ENCODE measurements at regions not wholly inside any gene's neighbourhood (a gene's known extent, or its start where the extent isn't known, plus 50 kb on each side); places are given as distances from the start of the nearest gene placed in this dataset.

- no peak overlapping the region for H4K12ac ChIP-seq (ENCODE audit: low read depth, low read length)
- H2BK120ac ChIP-seq (ENCODE audit: insufficient read depth, low read length, poor library complexity): peak overlapping the region; percentile 29
- no peak overlapping the region for H3K27ac ChIP-seq (ENCODE audit: low read depth, low read length)
- no peak overlapping the region for H3K4me2 ChIP-seq (ENCODE audit: low read length)
- no peak overlapping the region for H3K23ac ChIP-seq (ENCODE audit: low read length)
- no CpG with 5 or more reads among the region's 1 CpG for WGBS (ENCODE audit: extremely low coverage, insufficient coverage, insufficient read length)
- no peaks in the 10 kb centered on the region for H3K9me3 ChIP-seq (ENCODE audit: insufficient read depth, low read depth, low read length)
- H2BK5ac ChIP-seq (ENCODE audit: low read depth, low read length, poor library complexity): no peak overlapping the region
- no peak overlapping the region for H3K4ac ChIP-seq (ENCODE audit: low read depth, low read length)
- H4K8ac ChIP-seq (ENCODE audit: low read depth, low read length): no peak overlapping the region
- H3K4me1 ChIP-seq (ENCODE audit: control insufficient read depth in 1 of 2, insufficient read depth in 2 of 2, low read length in 2 of 2): peaks cover 6 to 13% of the 10 kb centered on the region in 2 experiments
- no peak overlapping the region for H3K14ac ChIP-seq (ENCODE audit: low read length)
- H2AK5ac ChIP-seq (ENCODE audit: low read length): no peak overlapping the region
- no peak overlapping the region for H2AFZ ChIP-seq (ENCODE audit: insufficient read depth, low read length, poor library complexity)
- H3K79me1 ChIP-seq (ENCODE audit: low read length): peaks cover 3% of the 10 kb centered on the region
- DNase-seq: peak; percentile 34 to 87
- no peaks in the 10 kb centered on the region for H3K79me2 ChIP-seq (ENCODE audit: control insufficient read depth, insufficient read depth, low read length, poor library complexity)
- no peak overlapping the region for H2BK12ac ChIP-seq (ENCODE audit: low read length)
- no peak overlapping the region for H3K4me3 ChIP-seq (ENCODE audit: low read depth, low read length)
- peak overlapping the region; percentile 20 for H4K91ac ChIP-seq (ENCODE audit: low read depth, low read length)
- no peak overlapping the region for H3K18ac ChIP-seq (ENCODE audit: low read length)
- H3K36me3 ChIP-seq (ENCODE audit: control insufficient read depth in 1 of 2, insufficient read depth in 2 of 2, low read length in 2 of 2): no peaks in the 10 kb centered on the region
- H3K27me3 ChIP-seq (ENCODE audit: insufficient read depth, low read length): no peaks in the 10 kb centered on the region
- H3K9ac ChIP-seq (ENCODE audit: low read length): no peak overlapping the region
Observed at GRCh38 chr5:112640546-112640945, 97.1 kb upstream of the APC start.

- H2AFZ ChIP-seq (ENCODE audit: insufficient read depth, low read length, poor library complexity): no peak overlapping the region
- no peak overlapping the region for H3K4me2 ChIP-seq (ENCODE audit: low read length)
- H3K18ac ChIP-seq (ENCODE audit: low read length): no peak overlapping the region
- no peak overlapping the region for H4K12ac ChIP-seq (ENCODE audit: low read depth, low read length)
- no peaks in the 10 kb centered on the region for H3K27me3 ChIP-seq (ENCODE audit: insufficient read depth, low read length)
- no peaks in the 10 kb centered on the region for H3K79me2 ChIP-seq (ENCODE audit: control insufficient read depth, insufficient read depth, low read length, poor library complexity)
- peak overlapping the region; percentile 29 for H2BK120ac ChIP-seq (ENCODE audit: insufficient read depth, low read length, poor library complexity)
- no peaks in the 10 kb centered on the region for H3K9me3 ChIP-seq (ENCODE audit: insufficient read depth, low read depth, low read length)
- H2AK5ac ChIP-seq (ENCODE audit: low read length): no peak overlapping the region
- H3K4me3 ChIP-seq (ENCODE audit: low read depth, low read length): no peak overlapping the region
- WGBS (ENCODE audit: extremely low coverage, insufficient coverage, insufficient read length): no CpG with 5 or more reads among the region's 4 CpGs
- H3K9ac ChIP-seq (ENCODE audit: low read length): no peak overlapping the region
- H3K36me3 ChIP-seq (ENCODE audit: control insufficient read depth in 1 of 2, insufficient read depth in 2 of 2, low read length in 2 of 2): no peaks in the 10 kb centered on the region
- H4K8ac ChIP-seq (ENCODE audit: low read depth, low read length): no peak overlapping the region
- no peak overlapping the region for H2BK5ac ChIP-seq (ENCODE audit: low read depth, low read length, poor library complexity)
- H3K14ac ChIP-seq (ENCODE audit: low read length): no peak overlapping the region
- H3K4me1 ChIP-seq (ENCODE audit: control insufficient read depth in 1 of 2, insufficient read depth in 2 of 2, low read length in 2 of 2): peaks cover 2 to 8% of the 10 kb centered on the region in 2 experiments
- H4K91ac ChIP-seq (ENCODE audit: low read depth, low read length): no peak overlapping the region
- H2BK12ac ChIP-seq (ENCODE audit: low read length): no peak overlapping the region
- H3K27ac ChIP-seq (ENCODE audit: low read depth, low read length): no peak overlapping the region
- peak; percentile 66 to 89 for DNase-seq
- H3K79me1 ChIP-seq (ENCODE audit: low read length): no peaks in the 10 kb centered on the region
- H3K4ac ChIP-seq (ENCODE audit: low read depth, low read length): no peak overlapping the region
- no peak overlapping the region for H3K23ac ChIP-seq (ENCODE audit: low read length)
Observed at GRCh38 chr5:112641515-112642110, 96.1 kb upstream of the APC start.

- no peak overlapping the region for H4K8ac ChIP-seq (ENCODE audit: low read depth, low read length)
- H4K12ac ChIP-seq (ENCODE audit: low read depth, low read length): no peak overlapping the region
- no peak overlapping the region for H3K4me2 ChIP-seq (ENCODE audit: low read length)
- no peaks in the 10 kb centered on the region for H3K36me3 ChIP-seq (ENCODE audit: control insufficient read depth in 1 of 2, insufficient read depth in 2 of 2, low read length in 2 of 2)
- no peak overlapping the region for H2BK5ac ChIP-seq (ENCODE audit: low read depth, low read length, poor library complexity)
- no peaks in the 10 kb centered on the region for H3K79me1 ChIP-seq (ENCODE audit: low read length)
- peak; percentile 50 to 87 for DNase-seq
- no peak overlapping the region for H2AFZ ChIP-seq (ENCODE audit: insufficient read depth, low read length, poor library complexity)
- H2BK12ac ChIP-seq (ENCODE audit: low read length): no peak overlapping the region
- H3K4ac ChIP-seq (ENCODE audit: low read depth, low read length): no peak overlapping the region
- no peak overlapping the region for H3K9ac ChIP-seq (ENCODE audit: low read length)
- no peak overlapping the region for H3K23ac ChIP-seq (ENCODE audit: low read length)
- H3K79me2 ChIP-seq (ENCODE audit: control insufficient read depth, insufficient read depth, low read length, poor library complexity): no peaks in the 10 kb centered on the region
- H2AK5ac ChIP-seq (ENCODE audit: low read length): no peak overlapping the region
- no peak overlapping the region for H4K91ac ChIP-seq (ENCODE audit: low read depth, low read length)
- H3K27me3 ChIP-seq (ENCODE audit: insufficient read depth, low read length): no peaks in the 10 kb centered on the region
- H3K4me1 ChIP-seq (ENCODE audit: control insufficient read depth in 1 of 2, insufficient read depth in 2 of 2, low read length in 2 of 2): peaks cover 0 to 11% of the 10 kb centered on the region in 2 experiments
- H2BK120ac ChIP-seq (ENCODE audit: insufficient read depth, low read length, poor library complexity): no peak overlapping the region
- H3K27ac ChIP-seq (ENCODE audit: low read depth, low read length): no peak overlapping the region
- H3K4me3 ChIP-seq (ENCODE audit: low read depth, low read length): no peak overlapping the region
- H3K18ac ChIP-seq (ENCODE audit: low read length): no peak overlapping the region
- no peak overlapping the region for H3K14ac ChIP-seq (ENCODE audit: low read length)
- H3K9me3 ChIP-seq (ENCODE audit: insufficient read depth, low read depth, low read length): no peaks in the 10 kb centered on the region
Observed at GRCh38 chr5:112642885-112643284, 94.8 kb upstream of the APC start.

DNA sequence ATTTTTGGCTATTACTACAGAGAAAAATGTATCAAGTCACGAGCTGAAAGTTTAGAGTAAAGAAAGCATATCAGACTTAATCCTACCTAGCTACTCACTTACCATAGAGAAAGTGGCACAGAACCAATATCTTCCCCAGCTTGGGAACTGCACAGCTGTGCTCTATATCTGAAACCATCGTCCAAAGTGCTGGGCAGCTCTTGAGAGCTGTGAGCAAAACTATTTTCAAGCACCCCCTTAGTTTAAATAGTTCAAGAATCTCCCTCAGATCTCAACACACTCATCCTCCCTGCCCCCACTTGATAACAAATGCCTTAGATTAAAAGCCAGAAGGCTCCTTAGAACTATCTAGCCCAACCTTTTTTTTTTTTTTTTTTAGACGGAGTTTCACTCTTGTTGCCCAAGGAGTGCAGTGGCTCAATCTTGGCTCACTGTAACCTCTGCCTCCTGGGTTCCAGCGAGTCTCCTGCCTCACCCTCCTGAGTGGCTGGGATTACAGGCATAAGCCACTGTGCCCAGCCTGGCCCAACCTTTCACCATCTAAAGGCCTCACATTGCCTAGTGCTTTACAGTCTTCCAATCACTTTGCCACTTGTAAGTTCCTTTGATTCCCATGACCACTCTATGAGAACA is 94.2 kb upstream of the APC start:
- peak overlapping the region; percentile 3 for H2AK5ac ChIP-seq (ENCODE audit: low read length)
- H3K27ac ChIP-seq (ENCODE audit: low read depth, low read length): no peak overlapping the region
- no peaks in the 10 kb centered on the region for H3K27me3 ChIP-seq (ENCODE audit: insufficient read depth, low read length)
- H3K14ac ChIP-seq (ENCODE audit: low read length): no peak overlapping the region
- H2BK5ac ChIP-seq (ENCODE audit: low read depth, low read length, poor library complexity): no peak overlapping the region
- WGBS (ENCODE audit: extremely low coverage, insufficient coverage, insufficient read length): no CpG with 5 or more reads among the region's 4 CpGs
- no peak overlapping the region for H2BK12ac ChIP-seq (ENCODE audit: low read length)
- no peak overlapping the region for H4K91ac ChIP-seq (ENCODE audit: low read depth, low read length)
- no peak overlapping the region for H3K18ac ChIP-seq (ENCODE audit: low read length)
- H3K23ac ChIP-seq (ENCODE audit: low read length): no peak overlapping the region
- H3K4me2 ChIP-seq (ENCODE audit: low read length): no peak overlapping the region
- peak overlapping the region; percentile 75 for H2BK120ac ChIP-seq (ENCODE audit: insufficient read depth, low read length, poor library complexity)
- no peak overlapping the region for H3K9ac ChIP-seq (ENCODE audit: low read length)
- H4K8ac ChIP-seq (ENCODE audit: low read depth, low read length): no peak overlapping the region
- no peak overlapping the region for H3K4me3 ChIP-seq (ENCODE audit: low read depth, low read length)
- no peaks in the 10 kb centered on the region for H3K79me2 ChIP-seq (ENCODE audit: control insufficient read depth, insufficient read depth, low read length, poor library complexity)
- no peak overlapping the region for H4K12ac ChIP-seq (ENCODE audit: low read depth, low read length)
- H3K4me1 ChIP-seq (ENCODE audit: control insufficient read depth in 1 of 2, insufficient read depth in 2 of 2, low read length in 2 of 2): peaks cover 0 to 11% of the 10 kb centered on the region in 2 experiments
- DNase-seq: no peak
- H3K9me3 ChIP-seq (ENCODE audit: insufficient read depth, low read depth, low read length): no peaks in the 10 kb centered on the region
- no peak overlapping the region for H3K4ac ChIP-seq (ENCODE audit: low read depth, low read length)
- no peaks in the 10 kb centered on the region for H3K79me1 ChIP-seq (ENCODE audit: low read length)
- H2AFZ ChIP-seq (ENCODE audit: insufficient read depth, low read length, poor library complexity): no peak overlapping the region
- H3K36me3 ChIP-seq (ENCODE audit: control insufficient read depth in 1 of 2, insufficient read depth in 2 of 2, low read length in 2 of 2): no peaks in the 10 kb centered on the region
